Adrenal gland (tissue), 5 donors: ENCODE measurements at regions not wholly inside any gene's neighbourhood (a gene's known extent, or its start where the extent isn't known, plus 50 kb on each side); places are given as distances from the start of the nearest gene placed in this dataset.

Source experiments
- CTCF ChIP-seq, 6 experiments: fragments of 450-650 bp in 4 of 6; fragments of 200-600 bp in 2 of 6; sonication (generic) in 1 of 6; IDR thresholded peaks; 1 replicate in 5 of 6; 2 replicates in 1 of 6; pipeline versions ENCODE4 v1.5.1 to v1.8.0; 2016 to 2021; ENCODE audit warnings: antibody characterized with exemption in 6 of 6, mild to moderate bottlenecking in 2 of 6, moderate library complexity in 1 of 6
- POLR2A ChIP-seq, 2 donors: fragments of 450-650 bp; IDR thresholded peaks; one replicate each; pipeline ENCODE4 v1.6.1; 2017; ENCODE audit warnings: antibody characterized with exemption in 2 of 2, mild to moderate bottlenecking in 2 of 2, moderate library complexity in 1 of 2
- donor health status: DM: no; HTN: no; CAD: no.

GRCh38 chr16:86888231-86889053 lies 310.1 kb downstream of the FOXL1 start:
- TF ChIP-seq CTCF (IDR thresholded peaks at IDR 0.05) (no peak), POLR2A (IDR thresholded peaks at IDR 0.05) (no peak)
